HepG2 (cell line): ENCODE measurements at regions not wholly inside any gene's neighbourhood (a gene's known extent, or its start where the extent isn't known, plus 50 kb on each side); places are given as distances from the start of the nearest gene placed in this dataset.

Source experiments
- ATAC-seq: fragments of 200-7000 bp; cut with Tn5 transposase; 3 replicates; pipeline ENCODE4 v1.9.1; 2020; ENCODE audit warnings: mild to moderate bottlenecking, moderate library complexity
- BruUV-seq: library from RNA; stranded (reverse); fragments of 400-500 nt; replicated peaks from 2 replicates; lab custom pipeline; 2021; lab: Mats Ljungman, UMichigan
- CTCF ChIA-PET: fragments of 300-600 bp; formaldehyde crosslinking; extraction: SDS; loops from one replicate; lab custom pipeline; 2021; ENCODE audit warnings: low total read pairs, inconsistent platforms, low intra/inter-chr PET ratio; lab: Yijun Ruan, JAX
- POLR2A ChIA-PET: fragments of 350-600 bp; sonication (Branson Sonifier 250); formaldehyde crosslinking; loops from one replicate; lab custom pipeline; 2020; ENCODE audit warnings: antibody characterized with exemption, inconsistent platforms; lab: Yijun Ruan, JAX
- DNase-seq: peaks from one replicate; pipeline ENCODE4 v3.0.0-alpha.2; 2015; ENCODE audit warnings: low spot score
- FAIRE-seq: peaks from 3 replicates; lab custom pipeline; 2011; peaks lifted over from hg19 to GRCh38; lab: Jason Lieb, UNC
- H2AFZ ChIP-seq: one replicate; pipeline ENCODE4 v1.6.1; 2011; ENCODE audit warnings: low read length, inconsistent platforms
- H3K27ac ChIP-seq: fragments of 300-600 bp; 3 replicates; pipeline ENCODE4 v1.8.0; 2011; ENCODE audit warnings: mixed run types, mild to moderate bottlenecking, mixed read lengths, low read length, inconsistent platforms; ENCODE audit not compliant: insufficient read depth; ENCODE audit errors: extremely low read length
- H3K27me3 ChIP-seq, 2 experiments: fragments of 200-600 bp in 1 of 2; 2 replicates in 1 of 2; 3 replicates in 1 of 2; pipeline versions ENCODE4 v1.6.0 to v1.8.0; 2011; ENCODE audit warnings: low read length in 2 of 2, mild to moderate bottlenecking in 2 of 2, moderate library complexity in 2 of 2, inconsistent platforms in 1 of 2; ENCODE audit not compliant: insufficient read depth in 2 of 2, control insufficient read depth in 1 of 2
- H3K36me3 ChIP-seq, 2 experiments: fragments of 200-600 bp in 1 of 2; replicated peaks in 1 of 2; 2 replicates in 1 of 2; 3 replicates in 1 of 2; pipeline versions ENCODE4 v1.5.1 to v1.8.0; 2011; ENCODE audit warnings: low read length in 2 of 2, inconsistent platforms in 1 of 2; ENCODE audit not compliant: insufficient read depth in 2 of 2, control insufficient read depth in 1 of 2
- H3K4me1 ChIP-seq: 2 replicates; pipeline ENCODE4 v1.5.1; 2012; ENCODE audit warnings: low read length, inconsistent platforms; ENCODE audit not compliant: insufficient read depth
- H3K4me2 ChIP-seq: 2 replicates; pipeline ENCODE4 v1.6.0; 2011; ENCODE audit warnings: low read depth, low read length, inconsistent platforms
- H3K4me3 ChIP-seq, 3 experiments: fragments of 200-600 bp in 1 of 3; sonication (generic), shearing (Covaris generic) in 1 of 3; replicated peaks in 1 of 3; 2 replicates each; pipeline ENCODE4 v1.5.1; 2011 to 2016; ENCODE audit warnings: low read length in 3 of 3, inconsistent platforms in 2 of 3, low read depth in 2 of 3, mild to moderate bottlenecking in 2 of 3, control low read depth in 1 of 3, mixed read lengths in 1 of 3; ENCODE audit not compliant: insufficient read depth in 1 of 3
- H3K79me2 ChIP-seq: one replicate; pipeline ENCODE4 v1.6.1; 2011; ENCODE audit warnings: low read length, inconsistent platforms; ENCODE audit not compliant: insufficient read depth
- H3K9ac ChIP-seq: 2 replicates; pipeline ENCODE4 v1.6.0; 2011; ENCODE audit warnings: mild to moderate bottlenecking, low read depth, low read length, inconsistent platforms; ENCODE audit not compliant: insufficient read depth
- H3K9me3 ChIP-seq: 2 replicates; pipeline ENCODE4 v1.5.1; 2012; ENCODE audit warnings: mild to moderate bottlenecking, low read length
- H4K20me1 ChIP-seq: 2 replicates; pipeline ENCODE4 v1.6.0; 2011; ENCODE audit warnings: inconsistent platforms, mild to moderate bottlenecking, low read length, moderate library complexity; ENCODE audit not compliant: insufficient read depth
- DMAP1 ChIP-seq: IDR thresholded peaks from 2 replicates; pipeline ENCODE4 v1.6.1; 2016
- RBM39 ChIP-seq: fragments of 200-400 bp; formaldehyde crosslinking; IDR thresholded peaks from one replicate; pipeline ENCODE4 v1.6.1; 2018; ENCODE audit warnings: antibody characterized with exemption, mild to moderate bottlenecking, low read depth, low read length; ENCODE audit not compliant: poor library complexity, severe bottlenecking
- SALL2 ChIP-seq: sonication (generic); formaldehyde crosslinking; IDR thresholded peaks from 2 replicates; pipeline ENCODE4 v1.8.1; 2023; ENCODE audit warnings: mild to moderate bottlenecking, missing genetic modification reagents, inconsistent platforms
- ZNF160 ChIP-seq: sonication (generic); formaldehyde crosslinking; IDR thresholded peaks from 2 replicates; pipeline ENCODE4 v1.8.0; 2022; ENCODE audit warnings: mild to moderate bottlenecking, inconsistent platforms, missing genetic modification reagents
- ZSCAN22 ChIP-seq: sonication (generic); formaldehyde crosslinking; IDR thresholded peaks from 2 replicates; pipeline ENCODE4 v1.4.0; 2020; ENCODE audit warnings: mild to moderate bottlenecking, missing genetic modification reagents
- in situ Hi-C: cut with HindIII; loops from 2 replicates; pipeline ENCODE4 v1.10.0; 2017; ENCODE audit warnings: low pct_unique_long_range_greater_than_20kb; ENCODE audit not compliant: extremely low pct_ligation_motif_present
- intact Hi-C: fragments of 100-400 bp; cut with micrococcal nuclease; formaldehyde crosslinking; loops from one replicate; pipeline ENCODE4 v1.10.0; 2022; ENCODE audit not compliant: unreplicated experiment
- TF ChIP-seq, protein P1 (sequence below): sonication (generic); formaldehyde crosslinking; IDR thresholded peaks from 2 replicates; pipeline ENCODE4 v1.5.0; 2020; ENCODE audit warnings: mild to moderate bottlenecking, missing genetic modification reagents, moderate library complexity
- TF ChIP-seq, protein P2 (sequence below): sonication (generic); formaldehyde crosslinking; IDR thresholded peaks from 2 replicates; pipeline ENCODE4 v1.4.0; 2020; ENCODE audit warnings: missing genetic modification reagents
- TF ChIP-seq, protein P3 (sequence below): sonication (generic); formaldehyde crosslinking; IDR thresholded peaks from 2 replicates; pipeline ENCODE4 v1.8.1; 2023; ENCODE audit warnings: missing genetic modification reagents, mild to moderate bottlenecking, borderline replicate concordance

DNA sequence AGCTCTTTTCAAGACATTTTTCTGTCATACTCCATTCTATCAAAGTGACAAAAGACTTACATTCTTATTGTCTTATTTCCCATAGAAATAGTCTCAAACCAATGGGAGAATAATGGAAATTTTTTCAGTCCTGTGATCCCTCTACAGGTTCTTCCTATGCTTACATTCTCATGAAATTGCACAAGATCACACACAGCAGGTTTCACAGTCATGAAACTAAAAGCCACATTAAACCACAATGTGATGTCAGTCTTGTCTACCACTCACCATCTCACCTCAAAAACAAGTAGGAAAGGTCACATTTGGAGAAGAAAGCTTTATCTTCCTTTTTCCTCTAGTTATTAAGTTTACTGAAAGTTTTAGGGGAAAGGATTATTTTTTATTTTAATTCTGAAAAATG is 161.0 kb upstream of the RORA start:
- no peak for ATAC-seq
- DNase-seq = no peak
- CTCF ChIA-PET = no interaction called here
- no peaks in the 10 kb centered on the region for H3K27me3 ChIP-seq
- FAIRE-seq = no peak
- H3K9me3 ChIP-seq = no peaks in the 10 kb centered on the region
- TF ChIP-seq ZNF160 (CRISPR knock-in tag) = no peak
- TF ChIP-seq, protein P1, sequence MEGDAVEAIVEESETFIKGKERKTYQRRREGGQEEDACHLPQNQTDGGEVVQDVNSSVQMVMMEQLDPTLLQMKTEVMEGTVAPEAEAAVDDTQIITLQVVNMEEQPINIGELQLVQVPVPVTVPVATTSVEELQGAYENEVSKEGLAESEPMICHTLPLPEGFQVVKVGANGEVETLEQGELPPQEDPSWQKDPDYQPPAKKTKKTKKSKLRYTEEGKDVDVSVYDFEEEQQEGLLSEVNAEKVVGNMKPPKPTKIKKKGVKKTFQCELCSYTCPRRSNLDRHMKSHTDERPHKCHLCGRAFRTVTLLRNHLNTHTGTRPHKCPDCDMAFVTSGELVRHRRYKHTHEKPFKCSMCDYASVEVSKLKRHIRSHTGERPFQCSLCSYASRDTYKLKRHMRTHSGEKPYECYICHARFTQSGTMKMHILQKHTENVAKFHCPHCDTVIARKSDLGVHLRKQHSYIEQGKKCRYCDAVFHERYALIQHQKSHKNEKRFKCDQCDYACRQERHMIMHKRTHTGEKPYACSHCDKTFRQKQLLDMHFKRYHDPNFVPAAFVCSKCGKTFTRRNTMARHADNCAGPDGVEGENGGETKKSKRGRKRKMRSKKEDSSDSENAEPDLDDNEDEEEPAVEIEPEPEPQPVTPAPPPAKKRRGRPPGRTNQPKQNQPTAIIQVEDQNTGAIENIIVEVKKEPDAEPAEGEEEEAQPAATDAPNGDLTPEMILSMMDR (CRISPR knock-in tag) = no peak
- TF ChIP-seq SALL2 (CRISPR knock-in tag) = no peak
- TF ChIP-seq, protein P2, sequence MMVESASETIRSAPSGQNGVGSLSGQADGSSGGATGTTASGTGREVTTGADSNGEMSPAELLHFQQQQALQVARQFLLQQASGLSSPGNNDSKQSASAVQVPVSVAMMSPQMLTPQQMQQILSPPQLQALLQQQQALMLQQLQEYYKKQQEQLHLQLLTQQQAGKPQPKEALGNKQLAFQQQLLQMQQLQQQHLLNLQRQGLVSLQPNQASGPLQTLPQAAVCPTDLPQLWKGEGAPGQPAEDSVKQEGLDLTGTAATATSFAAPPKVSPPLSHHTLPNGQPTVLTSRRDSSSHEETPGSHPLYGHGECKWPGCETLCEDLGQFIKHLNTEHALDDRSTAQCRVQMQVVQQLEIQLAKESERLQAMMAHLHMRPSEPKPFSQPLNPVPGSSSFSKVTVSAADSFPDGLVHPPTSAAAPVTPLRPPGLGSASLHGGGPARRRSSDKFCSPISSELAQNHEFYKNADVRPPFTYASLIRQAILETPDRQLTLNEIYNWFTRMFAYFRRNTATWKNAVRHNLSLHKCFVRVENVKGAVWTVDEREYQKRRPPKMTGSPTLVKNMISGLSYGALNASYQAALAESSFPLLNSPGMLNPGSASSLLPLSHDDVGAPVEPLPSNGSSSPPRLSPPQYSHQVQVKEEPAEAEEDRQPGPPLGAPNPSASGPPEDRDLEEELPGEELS (CRISPR knock-in tag) = no peak
- no peak for TF ChIP-seq ZSCAN22 (CRISPR knock-in tag)
- no peak for TF ChIP-seq DMAP1 (CRISPR knock-in tag)
- TF ChIP-seq, protein P3, sequence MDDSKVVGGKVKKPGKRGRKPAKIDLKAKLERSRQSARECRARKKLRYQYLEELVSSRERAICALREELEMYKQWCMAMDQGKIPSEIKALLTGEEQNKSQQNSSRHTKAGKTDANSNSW (CRISPR knock-in tag) = no peak
- no peak for TF ChIP-seq RBM39
- TF ChIP-seq, all 625 proteins: peak for 0
- no peak overlapping the region for H3K9ac ChIP-seq
- intact Hi-C loops = no loop called here
- no peaks in the 10 kb centered on the region for H3K79me2 ChIP-seq
- no peaks in the 10 kb centered on the region for H3K36me3 ChIP-seq
- BruUV-seq = no TSS peak
- H3K27ac ChIP-seq = no peak overlapping the region
- H3K4me2 ChIP-seq = no peak overlapping the region
- H2AFZ ChIP-seq = no peak overlapping the region
- no peaks in the 10 kb centered on the region for H3K4me1 ChIP-seq
- no peak overlapping the region for H3K4me3 ChIP-seq
- no peaks in the 10 kb centered on the region for H4K20me1 ChIP-seq
- in situ Hi-C loops = no loop called here
- POLR2A ChIA-PET = no interaction called here
